ENCODE measurements at regions not wholly inside any gene's neighbourhood (a gene's known extent, or its start where the extent isn't known, plus 50 kb on each side); places are given as distances from the start of the nearest gene placed in this dataset.

- no peak for DNase-seq (ENCODE audit: low spot score)
- TF ChIP-seq CTCF (IDR thresholded peaks at IDR 0.05): no peak
- H3K27ac ChIP-seq: no peak overlapping the region
- no peak overlapping the region for H3K4me3 ChIP-seq
Measured at GRCh38 chr1:119302011-119302410, 66.6 kb upstream of the HAO2 start.

- Histone ChIP-seq H3K27ac (no peak overlapping the region), H3K4me3 (no peak overlapping the region)
- TF ChIP-seq CTCF (IDR thresholded peaks at IDR 0.05): no peak
- DNase-seq (ENCODE audit: low spot score): no peak
Measured at GRCh38 chr1:119308130-119308700, 60.4 kb upstream of the HAO2 start.

- DNase-seq (ENCODE audit: low spot score): no peak
- no peak overlapping the region for H3K4me3 ChIP-seq
- H3K27ac ChIP-seq: no peak overlapping the region
- no peak for TF ChIP-seq CTCF (IDR thresholded peaks at IDR 0.05)
Measured at GRCh38 chr1:119308806-119309205, 59.8 kb upstream of the HAO2 start.

- DNase-seq (ENCODE audit: low spot score): no peak
- Histone ChIP-seq H3K27ac (no peak overlapping the region), H3K4me3 (no peak overlapping the region)
- TF ChIP-seq CTCF (IDR thresholded peaks at IDR 0.05): no peak
Measured at GRCh38 chr1:119310301-119310700, 58.3 kb upstream of the HAO2 start.

- no peak for DNase-seq (ENCODE audit: low spot score)
- no peak overlapping the region for H3K4me3 ChIP-seq
- no peak for TF ChIP-seq CTCF (IDR thresholded peaks at IDR 0.05)
- H3K27ac ChIP-seq: no peak overlapping the region
Measured at GRCh38 chr1:119312500-119312899, 56.1 kb upstream of the HAO2 start.

GRCh38 chr1:119314001-119314796 lies 54.4 kb upstream of the HAO2 start:
- Histone ChIP-seq H3K4me3 (no peak overlapping the region), H3K27ac (no peak overlapping the region)
- no peak for DNase-seq (ENCODE audit: low spot score)
- TF ChIP-seq CTCF (IDR thresholded peaks at IDR 0.05): no peak

GRCh38 chr1:119316870-119317416 lies 51.6 kb upstream of the HAO2 start:
- DNase-seq (ENCODE audit: low spot score): no peak
- TF ChIP-seq CTCF (IDR thresholded peaks at IDR 0.05): no peak

More at GRCh38 chr1:119316870-119317416, 51.6 kb upstream of the HAO2 start:
- H3K27ac ChIP-seq: no peak overlapping the region
- no peak overlapping the region for H3K4me3 ChIP-seq
